Thymus (tissue), 11 donors: ENCODE measurements at regions not wholly inside any gene's neighbourhood (a gene's known extent, or its start where the extent isn't known, plus 50 kb on each side); places are given as distances from the start of the nearest gene placed in this dataset.
A peak's percentile ranks its signal among the peaks of the same experiment; 100 is the strongest.

Experiments used
- DNase-seq, 9 donors: peaks; one replicate each; pipeline ENCODE4 v3.0.0-alpha.2; 2013; ENCODE audit warnings: low spot score in 9 of 9, low read depth in 6 of 9, missing footprints in 1 of 9
- H3K27ac ChIP-seq, 2 donors: one replicate each; pipeline ENCODE4 v1.5.1; 2013; ENCODE audit warnings: control low read depth in 1 of 2, low read depth in 1 of 2, low read length in 1 of 2, mild to moderate bottlenecking in 1 of 2, moderate library complexity in 1 of 2
- H3K27me3 ChIP-seq, 2 donors: one replicate each; pipeline ENCODE4 v1.5.1; 2013; ENCODE audit warnings: low read length in 1 of 2; ENCODE audit not compliant: control insufficient read depth in 2 of 2, insufficient read depth in 1 of 2
- H3K36me3 ChIP-seq, 2 donors: one replicate each; pipeline ENCODE4 v1.5.1; 2013; ENCODE audit warnings: low read length in 1 of 2, mild to moderate bottlenecking in 1 of 2, moderate library complexity in 1 of 2; ENCODE audit not compliant: control insufficient read depth in 2 of 2, insufficient read depth in 2 of 2
- H3K4me1 ChIP-seq, 2 donors: one replicate each; pipeline ENCODE4 v1.5.1; 2013; ENCODE audit warnings: low read length in 2 of 2; ENCODE audit not compliant: control insufficient read depth in 2 of 2, insufficient read depth in 2 of 2
- H3K4me3 ChIP-seq, 2 donors: one replicate each; pipeline ENCODE4 v1.5.1; 2013; ENCODE audit warnings: low read length in 2 of 2, control low read depth in 1 of 2, mild to moderate bottlenecking in 1 of 2
- H3K9me3 ChIP-seq, 2 donors: one replicate each; pipeline ENCODE4 v1.5.1; 2013; ENCODE audit warnings: low read length in 1 of 2, mild to moderate bottlenecking in 1 of 2; ENCODE audit not compliant: control insufficient read depth in 2 of 2, insufficient read depth in 1 of 2
- WGBS: extraction: QIAGEN DNeasy Blood & Tissue Kit; methylation state at CpG from one replicate; pipeline ENCODE4 v1.1.7; 2013; 5-methylcytosine and 5-hydroxymethylcytosine counted together
- donor health status: healthy.

DNA sequence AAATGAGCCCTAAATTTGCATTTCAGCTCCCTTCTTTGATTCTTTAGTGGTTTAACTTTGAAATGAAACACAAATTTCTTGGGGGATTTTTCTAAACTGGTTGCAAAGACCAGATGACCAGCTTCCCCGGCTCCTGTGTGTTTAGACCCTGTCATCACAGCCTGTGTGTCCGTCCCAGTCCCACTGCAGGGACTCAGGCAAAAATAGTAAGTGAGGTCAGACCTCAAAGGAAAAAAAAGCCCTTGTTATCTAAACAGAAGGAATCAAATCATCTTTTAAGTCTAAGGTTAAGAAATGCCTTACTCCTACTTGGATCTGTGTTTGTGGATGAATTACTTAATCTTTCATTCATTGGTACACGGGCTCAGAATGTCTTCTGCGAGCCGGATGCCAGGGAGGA is 423.7 kb downstream of the LPIN1 start:
- no peak overlapping the region for H3K27ac ChIP-seq
- DNase-seq: no peak
- no peak overlapping the region for H3K4me3 ChIP-seq
- 38% methylated on average over 5 of the region's 5 CpGs for WGBS
- no peaks in the 10 kb centered on the region for H3K9me3 ChIP-seq
- H3K36me3 ChIP-seq: no peaks in the 10 kb centered on the region
- H3K27me3 ChIP-seq: no peaks in the 10 kb centered on the region
- peaks cover 4 to 24% of the 10 kb centered on the region in 2 donors for H3K4me1 ChIP-seq

DNA sequence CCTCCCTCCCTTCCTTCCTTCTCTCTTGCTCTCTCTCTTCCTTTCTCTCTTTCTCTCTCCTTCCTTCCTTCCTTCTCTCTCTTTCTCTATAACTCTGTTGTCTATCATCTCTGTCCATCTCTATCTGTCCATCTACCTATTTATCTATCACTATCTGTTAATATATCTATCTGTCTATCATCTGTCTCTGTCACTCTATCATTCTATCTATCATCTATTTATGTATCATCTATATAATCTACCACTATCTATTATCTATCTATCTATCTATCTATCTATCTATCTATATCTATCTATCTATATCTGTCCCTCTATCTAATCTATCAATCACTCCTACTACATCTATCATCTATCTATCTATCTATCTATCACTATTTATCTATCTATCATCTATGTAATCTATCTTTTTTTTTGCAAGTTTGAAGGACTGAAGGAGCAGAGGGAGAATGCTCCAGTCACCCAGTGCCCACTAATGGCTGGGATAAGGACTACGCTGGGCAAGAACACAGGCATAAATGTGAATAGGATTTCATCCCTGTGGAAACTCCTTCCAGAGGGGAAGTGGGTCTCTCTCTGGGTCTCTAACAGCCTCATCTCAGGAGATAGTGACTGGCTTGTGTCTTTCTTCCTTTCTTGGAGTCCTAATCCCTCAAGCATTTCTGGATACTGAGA is 427.0 kb downstream of the LPIN1 start:
- H3K36me3 ChIP-seq: no peaks in the 10 kb centered on the region
- H3K4me3 ChIP-seq: no peak overlapping the region
- H3K27ac ChIP-seq: no peak overlapping the region
- no peaks in the 10 kb centered on the region for H3K9me3 ChIP-seq
- WGBS: 98% methylated on average over 1 of the region's 1 CpG
- H3K4me1 ChIP-seq: peaks cover 19 to 47% of the 10 kb centered on the region in 2 donors
- DNase-seq: no peak
- no peaks in the 10 kb centered on the region for H3K27me3 ChIP-seq

GRCh38 chr2:12173943-12174340 is 427.5 kb downstream of the LPIN1 start:
- no peak overlapping the region for H3K27ac ChIP-seq
- WGBS: 95% methylated on average over 2 of the region's 2 CpGs
- no peaks in the 10 kb centered on the region for H3K27me3 ChIP-seq
- H3K9me3 ChIP-seq: no peaks in the 10 kb centered on the region
- no peaks in the 10 kb centered on the region for H3K36me3 ChIP-seq
- peaks cover 19 to 47% of the 10 kb centered on the region in 2 donors for H3K4me1 ChIP-seq
- no peak for DNase-seq
- no peak overlapping the region for H3K4me3 ChIP-seq

GRCh38 chr2:12175323-12175722 is 428.9 kb downstream of the LPIN1 start:
- 96% methylated on average over 2 of the region's 2 CpGs for WGBS
- Histone ChIP-seq H3K9me3 (no peaks in the 10 kb centered on the region), H3K27ac (no peak overlapping the region), H3K4me3 (no peak overlapping the region), H3K36me3 (no peaks in the 10 kb centered on the region), H3K27me3 (no peaks in the 10 kb centered on the region), H3K4me1 (peaks cover 15 to 36% of the 10 kb centered on the region in 2 donors)
- no peak for DNase-seq

DNA sequence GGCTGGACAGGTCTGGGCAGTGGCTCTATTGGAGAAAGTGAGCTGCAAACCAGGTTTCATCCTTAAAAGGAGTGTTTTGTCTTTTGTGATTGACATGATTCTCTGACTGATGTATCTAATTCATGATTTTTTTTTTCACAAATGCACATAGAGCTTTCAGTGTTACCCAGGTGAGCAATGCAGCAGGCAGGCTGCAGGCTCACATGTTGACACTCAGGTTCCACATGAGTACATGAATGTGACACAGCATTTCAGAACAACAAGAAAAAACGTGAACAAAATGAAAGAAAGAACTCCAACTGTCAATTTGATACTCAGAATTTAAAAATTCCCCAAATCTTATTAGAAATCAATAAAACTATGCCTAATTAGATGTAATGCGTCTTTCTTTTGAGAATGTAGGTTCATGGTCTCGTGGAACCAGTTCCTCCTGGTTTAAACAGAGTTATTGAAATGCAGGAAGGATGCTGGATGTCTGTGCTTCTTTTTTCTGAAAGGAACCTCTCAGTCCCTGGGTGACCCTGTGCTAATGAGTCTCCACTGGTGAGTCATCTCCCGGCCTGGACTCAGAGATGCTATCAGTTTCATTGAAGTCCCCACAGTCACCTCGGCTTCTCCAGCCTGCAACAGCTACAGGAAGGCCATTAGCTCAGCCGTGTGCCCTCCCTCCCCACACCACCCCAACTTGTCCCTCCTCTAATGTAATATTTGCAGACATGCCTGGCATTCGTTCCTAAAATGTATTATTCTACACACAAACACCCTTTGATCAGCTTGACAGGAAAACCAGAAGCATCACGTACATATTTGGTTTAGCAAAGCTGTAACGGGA is 430.4 kb downstream of the LPIN1 start:
- Histone ChIP-seq H3K4me1 (peaks cover 15 to 33% of the 10 kb centered on the region in 2 donors), H3K4me3 (no peak overlapping the region), H3K36me3 (no peaks in the 10 kb centered on the region), H3K27ac (peak overlapping the region; percentile 46 to 82), H3K9me3 (no peaks in the 10 kb centered on the region), H3K27me3 (no peaks in the 10 kb centered on the region)
- DNase-seq: peak in 5 of 9 donors; percentile 23 to 67 (median 35)
- 19% methylated on average over 9 of the region's 9 CpGs for WGBS

- no peak overlapping the region for H3K4me3 ChIP-seq
- DNase-seq: peak in 6 of 9 donors; percentile 45 to 86 (median 54)
- H3K36me3 ChIP-seq: no peaks in the 10 kb centered on the region
- H3K9me3 ChIP-seq: no peaks in the 10 kb centered on the region
- WGBS: 58% methylated on average over 4 of the region's 4 CpGs
- peak overlapping the region; percentile 68 to 82 for H3K27ac ChIP-seq
- H3K27me3 ChIP-seq: no peaks in the 10 kb centered on the region
- H3K4me1 ChIP-seq: peaks cover 15 to 33% of the 10 kb centered on the region in 2 donors
Measured at GRCh38 chr2:12177455-12178288, 431.2 kb downstream of the LPIN1 start.

- Histone ChIP-seq H3K4me3 (no peak overlapping the region), H3K27me3 (no peaks in the 10 kb centered on the region), H3K27ac (peak overlapping the region in 1 of 2 donors; percentile 82), H3K36me3 (no peaks in the 10 kb centered on the region), H3K4me1 (peaks cover 15 to 33% of the 10 kb centered on the region in 2 donors), H3K9me3 (no peaks in the 10 kb centered on the region)
- no peak for DNase-seq
- WGBS: 94% methylated on average over 6 of the region's 6 CpGs
Measured at GRCh38 chr2:12178289-12179080, 432.1 kb downstream of the LPIN1 start.

- WGBS: 93% methylated on average over 2 of the region's 2 CpGs
Measured at GRCh38 chr2:12180031-12180430, 433.6 kb downstream of the LPIN1 start.

More at GRCh38 chr2:12180031-12180430, 433.6 kb downstream of the LPIN1 start:
- H3K9me3 ChIP-seq: no peaks in the 10 kb centered on the region
- no peak for DNase-seq
- H3K36me3 ChIP-seq: no peaks in the 10 kb centered on the region
- no peak overlapping the region for H3K27ac ChIP-seq
- H3K4me1 ChIP-seq: peaks cover 15 to 33% of the 10 kb centered on the region in 2 donors
- H3K4me3 ChIP-seq: no peak overlapping the region
- H3K27me3 ChIP-seq: no peaks in the 10 kb centered on the region
